ENCODE measurements at regions not wholly inside any gene's neighbourhood (a gene's known extent, or its start where the extent isn't known, plus 50 kb on each side); places are given as distances from the start of the nearest gene placed in this dataset.

DNA sequence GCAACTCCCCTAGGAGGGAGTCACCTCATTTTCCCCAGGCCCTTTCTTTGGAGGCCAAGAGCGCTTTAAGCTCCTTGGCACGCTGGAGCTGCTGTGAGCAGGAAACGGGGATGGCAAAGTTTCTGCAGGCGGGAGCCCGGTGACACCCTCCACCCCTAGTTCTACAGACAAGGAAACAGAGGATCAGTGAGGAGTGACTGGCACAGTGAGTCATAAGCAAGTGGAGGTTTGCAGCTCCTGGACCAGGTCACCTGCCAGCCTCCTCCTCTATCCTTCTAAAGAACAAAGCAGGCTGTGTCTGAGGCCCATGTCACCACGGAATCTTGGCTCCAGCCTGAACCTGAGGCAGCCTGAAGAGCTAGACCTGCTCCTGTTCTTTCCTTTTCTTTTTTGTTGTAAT lies 141.9 kb downstream of the TMEM132E start:
- Histone ChIP-seq H3K36me3 (ENCODE audit: insufficient read depth, insufficient read length, low read length) (no peaks in the 10 kb centered on the region), H3K4me1 (ENCODE audit: insufficient read depth, insufficient read length) (no peaks in the 10 kb centered on the region), H3K9me3 (ENCODE audit: insufficient read depth, low read length) (no peaks in the 10 kb centered on the region), H3K4me3 (ENCODE audit: insufficient read length, low read depth) (no peak overlapping the region), H3K9ac (ENCODE audit: insufficient read length, low read depth) (no peak overlapping the region), H3K27me3 (ENCODE audit: insufficient read depth, insufficient read length) (peaks cover 3% of the 10 kb centered on the region)
- no peak for DNase-seq (ENCODE audit: low read depth, low spot score)
- TF ChIP-seq SUZ12 (IDR thresholded peaks at IDR 0.05; ENCODE audit: extremely low read depth, insufficient read depth, insufficient read length) = no peak
- no peak for TF ChIP-seq YY1 (IDR thresholded peaks at IDR 0.05; ENCODE audit: insufficient read depth, insufficient read length)
- no peak for TF ChIP-seq ZNF274 (IDR thresholded peaks at IDR 0.05; ENCODE audit: low read depth, low read length)

DNA sequence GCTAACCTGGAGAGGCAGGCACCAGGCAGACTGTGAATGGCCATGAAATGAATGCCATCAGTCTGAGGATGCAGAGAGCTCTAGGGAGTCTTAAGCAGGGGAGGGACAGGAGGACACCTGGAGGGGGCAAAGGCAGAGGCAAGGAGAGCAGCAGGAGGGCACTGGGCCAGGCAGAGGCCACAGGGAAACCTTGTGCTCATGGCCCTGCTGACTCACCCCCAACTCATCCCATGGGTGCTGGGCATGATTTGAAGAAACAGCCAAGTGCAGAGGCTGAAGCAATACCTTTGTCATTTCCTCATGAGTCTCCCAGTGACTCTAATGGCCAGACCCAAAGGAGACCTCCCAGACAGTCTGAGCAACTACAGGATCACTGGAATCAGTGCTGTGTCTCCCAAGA lies 141.4 kb downstream of the TMEM132E start:
- H3K9ac ChIP-seq (ENCODE audit: insufficient read length, low read depth) = no peak overlapping the region
- no peaks in the 10 kb centered on the region for H3K36me3 ChIP-seq (ENCODE audit: insufficient read depth, insufficient read length, low read length)
- no peak for DNase-seq (ENCODE audit: low read depth, low spot score)
- no peaks in the 10 kb centered on the region for H3K9me3 ChIP-seq (ENCODE audit: insufficient read depth, low read length)
- H3K4me1 ChIP-seq (ENCODE audit: insufficient read depth, insufficient read length) = no peaks in the 10 kb centered on the region
- H3K27me3 ChIP-seq (ENCODE audit: insufficient read depth, insufficient read length) = peaks cover 3% of the 10 kb centered on the region
- TF ChIP-seq ZNF274 (IDR thresholded peaks at IDR 0.05; ENCODE audit: low read depth, low read length) (no peak), YY1 (IDR thresholded peaks at IDR 0.05; ENCODE audit: insufficient read depth, insufficient read length) (no peak), SUZ12 (IDR thresholded peaks at IDR 0.05; ENCODE audit: extremely low read depth, insufficient read depth, insufficient read length) (no peak)
- H3K4me3 ChIP-seq (ENCODE audit: insufficient read length, low read depth) = no peak overlapping the region

DNA sequence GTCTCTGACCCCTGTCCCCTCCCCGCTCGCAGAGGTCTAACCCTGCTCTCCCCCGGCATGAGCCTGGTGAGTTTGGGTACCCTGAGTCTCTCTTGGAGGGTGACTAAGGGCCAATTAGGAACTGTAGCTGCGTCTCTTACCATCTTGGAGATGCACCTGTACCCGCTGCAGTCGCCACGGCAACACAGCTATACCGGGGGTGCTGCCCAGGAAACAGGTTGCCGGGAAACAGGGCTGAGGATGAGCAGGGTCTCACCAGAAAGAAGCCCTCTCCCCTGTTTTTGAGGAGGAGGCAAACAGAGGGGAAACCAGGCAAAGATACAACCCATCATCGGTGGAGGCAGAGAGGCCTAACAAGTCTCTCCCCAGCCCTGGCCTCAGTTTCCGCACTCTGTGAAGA lies 140.2 kb downstream of the TMEM132E start:
- H3K9ac ChIP-seq (ENCODE audit: insufficient read length, low read depth) = no peak overlapping the region
- DNase-seq (ENCODE audit: low read depth, low spot score) = no peak

DNA sequence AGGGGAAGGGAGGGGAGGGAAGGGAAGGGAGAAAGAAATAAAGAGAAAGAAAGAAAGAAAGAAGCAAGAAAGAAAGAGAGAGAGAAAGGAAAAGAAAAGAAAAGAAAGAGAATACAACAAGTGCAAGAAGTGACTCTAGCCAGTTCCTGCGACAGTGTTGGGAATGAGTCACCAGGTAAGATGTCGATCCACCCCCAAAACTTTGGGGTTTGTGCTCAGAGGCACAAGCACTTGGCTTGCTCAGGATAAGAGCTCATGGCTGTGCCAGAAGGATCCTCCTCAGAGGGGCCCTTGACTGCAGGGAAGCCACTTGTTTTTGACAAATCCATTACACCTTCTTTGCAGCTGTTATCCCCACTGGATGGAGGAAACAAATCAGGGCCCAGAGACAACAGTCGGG lies 137.7 kb downstream of the TMEM132E start:
- H3K36me3 ChIP-seq (ENCODE audit: insufficient read depth, insufficient read length, low read length) = no peaks in the 10 kb centered on the region
- no peak for DNase-seq (ENCODE audit: low read depth, low spot score)
- H3K9me3 ChIP-seq (ENCODE audit: insufficient read depth, low read length) = no peaks in the 10 kb centered on the region
- H3K9ac ChIP-seq (ENCODE audit: insufficient read length, low read depth) = no peak overlapping the region
- H3K4me1 ChIP-seq (ENCODE audit: insufficient read depth, insufficient read length) = no peaks in the 10 kb centered on the region
- TF ChIP-seq ZNF274 (IDR thresholded peaks at IDR 0.05; ENCODE audit: low read depth, low read length) (no peak), YY1 (IDR thresholded peaks at IDR 0.05; ENCODE audit: insufficient read depth, insufficient read length) (no peak), SUZ12 (IDR thresholded peaks at IDR 0.05; ENCODE audit: extremely low read depth, insufficient read depth, insufficient read length) (no peak)
- no peak overlapping the region for H3K4me3 ChIP-seq (ENCODE audit: insufficient read length, low read depth)
- peaks cover 2% of the 10 kb centered on the region for H3K27me3 ChIP-seq (ENCODE audit: insufficient read depth, insufficient read length)

More for the DNA sequence above, 140.2 kb downstream of the TMEM132E start:
- H3K9me3 ChIP-seq (ENCODE audit: insufficient read depth, low read length) = no peaks in the 10 kb centered on the region
- no peak overlapping the region for H3K4me3 ChIP-seq (ENCODE audit: insufficient read length, low read depth)
- TF ChIP-seq ZNF274 (IDR thresholded peaks at IDR 0.05; ENCODE audit: low read depth, low read length) (no peak), SUZ12 (IDR thresholded peaks at IDR 0.05; ENCODE audit: extremely low read depth, insufficient read depth, insufficient read length) (no peak), YY1 (IDR thresholded peaks at IDR 0.05; ENCODE audit: insufficient read depth, insufficient read length) (no peak)
- peaks cover 3% of the 10 kb centered on the region for H3K27me3 ChIP-seq (ENCODE audit: insufficient read depth, insufficient read length)
- no peaks in the 10 kb centered on the region for H3K36me3 ChIP-seq (ENCODE audit: insufficient read depth, insufficient read length, low read length)
- H3K4me1 ChIP-seq (ENCODE audit: insufficient read depth, insufficient read length) = no peaks in the 10 kb centered on the region

DNA sequence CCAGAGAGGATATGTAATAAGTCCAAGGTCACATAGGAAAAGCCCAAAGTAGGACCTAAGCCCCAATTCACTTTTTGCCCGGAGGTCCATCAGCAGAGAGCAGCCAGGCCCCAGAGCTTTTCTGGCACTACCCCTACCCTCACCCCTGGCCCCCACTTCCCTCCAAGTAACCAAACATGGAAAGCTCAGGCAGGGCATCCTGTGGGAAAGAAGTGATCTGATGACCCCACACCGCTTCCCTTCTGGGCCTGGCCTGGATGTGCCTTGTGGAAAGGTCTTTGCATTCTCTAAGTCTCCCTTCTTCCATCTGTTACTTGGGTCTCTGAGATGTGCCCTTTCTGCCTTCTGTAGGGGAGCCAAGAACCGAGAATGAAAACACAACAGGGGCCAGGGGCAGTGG lies 136.9 kb downstream of the TMEM132E start:
- TF ChIP-seq YY1 (IDR thresholded peaks at IDR 0.05; ENCODE audit: insufficient read depth, insufficient read length) = no peak
- TF ChIP-seq SUZ12 (IDR thresholded peaks at IDR 0.05; ENCODE audit: extremely low read depth, insufficient read depth, insufficient read length) = no peak
- TF ChIP-seq ZNF274 (IDR thresholded peaks at IDR 0.05; ENCODE audit: low read depth, low read length) = no peak

DNA sequence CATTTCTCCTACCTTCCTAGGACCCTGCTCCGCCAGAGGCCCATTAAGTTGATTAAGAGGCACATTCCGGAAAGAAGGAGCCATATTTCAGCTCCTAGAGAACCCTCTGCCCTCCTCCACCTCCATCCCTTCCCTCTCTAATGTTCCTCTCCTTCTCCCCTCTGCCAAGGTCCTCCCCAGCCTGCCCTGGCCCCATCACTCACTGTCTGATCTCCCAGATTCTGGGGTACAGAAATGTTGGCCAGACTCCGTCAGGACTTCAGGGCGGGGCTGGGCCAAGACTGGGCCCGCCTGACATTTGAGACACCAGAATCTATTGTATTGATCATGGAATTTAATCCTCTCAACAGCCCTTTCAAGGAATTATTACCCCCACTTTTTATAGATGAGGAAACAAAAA lies 136.1 kb downstream of the TMEM132E start:
- TF ChIP-seq ZNF274 (IDR thresholded peaks at IDR 0.05; ENCODE audit: low read depth, low read length) (no peak), YY1 (IDR thresholded peaks at IDR 0.05; ENCODE audit: insufficient read depth, insufficient read length) (no peak), SUZ12 (IDR thresholded peaks at IDR 0.05; ENCODE audit: extremely low read depth, insufficient read depth, insufficient read length) (no peak)
- H3K9me3 ChIP-seq (ENCODE audit: insufficient read depth, low read length) = no peaks in the 10 kb centered on the region
- peaks cover 10% of the 10 kb centered on the region for H3K27me3 ChIP-seq (ENCODE audit: insufficient read depth, insufficient read length)
- H3K9ac ChIP-seq (ENCODE audit: insufficient read length, low read depth) = no peak overlapping the region
- no peaks in the 10 kb centered on the region for H3K4me1 ChIP-seq (ENCODE audit: insufficient read depth, insufficient read length)
- H3K36me3 ChIP-seq (ENCODE audit: insufficient read depth, insufficient read length, low read length) = no peaks in the 10 kb centered on the region
- DNase-seq (ENCODE audit: low read depth, low spot score) = no peak
- no peak overlapping the region for H3K4me3 ChIP-seq (ENCODE audit: insufficient read length, low read depth)

More for the DNA sequence above, 136.9 kb downstream of the TMEM132E start:
- H3K4me3 ChIP-seq (ENCODE audit: insufficient read length, low read depth) = no peak overlapping the region
- H3K9me3 ChIP-seq (ENCODE audit: insufficient read depth, low read length) = no peaks in the 10 kb centered on the region
- H3K27me3 ChIP-seq (ENCODE audit: insufficient read depth, insufficient read length) = peaks cover 10% of the 10 kb centered on the region
- no peak for DNase-seq (ENCODE audit: low read depth, low spot score)
- no peak overlapping the region for H3K9ac ChIP-seq (ENCODE audit: insufficient read length, low read depth)
- no peaks in the 10 kb centered on the region for H3K4me1 ChIP-seq (ENCODE audit: insufficient read depth, insufficient read length)
- H3K36me3 ChIP-seq (ENCODE audit: insufficient read depth, insufficient read length, low read length) = no peaks in the 10 kb centered on the region

DNA sequence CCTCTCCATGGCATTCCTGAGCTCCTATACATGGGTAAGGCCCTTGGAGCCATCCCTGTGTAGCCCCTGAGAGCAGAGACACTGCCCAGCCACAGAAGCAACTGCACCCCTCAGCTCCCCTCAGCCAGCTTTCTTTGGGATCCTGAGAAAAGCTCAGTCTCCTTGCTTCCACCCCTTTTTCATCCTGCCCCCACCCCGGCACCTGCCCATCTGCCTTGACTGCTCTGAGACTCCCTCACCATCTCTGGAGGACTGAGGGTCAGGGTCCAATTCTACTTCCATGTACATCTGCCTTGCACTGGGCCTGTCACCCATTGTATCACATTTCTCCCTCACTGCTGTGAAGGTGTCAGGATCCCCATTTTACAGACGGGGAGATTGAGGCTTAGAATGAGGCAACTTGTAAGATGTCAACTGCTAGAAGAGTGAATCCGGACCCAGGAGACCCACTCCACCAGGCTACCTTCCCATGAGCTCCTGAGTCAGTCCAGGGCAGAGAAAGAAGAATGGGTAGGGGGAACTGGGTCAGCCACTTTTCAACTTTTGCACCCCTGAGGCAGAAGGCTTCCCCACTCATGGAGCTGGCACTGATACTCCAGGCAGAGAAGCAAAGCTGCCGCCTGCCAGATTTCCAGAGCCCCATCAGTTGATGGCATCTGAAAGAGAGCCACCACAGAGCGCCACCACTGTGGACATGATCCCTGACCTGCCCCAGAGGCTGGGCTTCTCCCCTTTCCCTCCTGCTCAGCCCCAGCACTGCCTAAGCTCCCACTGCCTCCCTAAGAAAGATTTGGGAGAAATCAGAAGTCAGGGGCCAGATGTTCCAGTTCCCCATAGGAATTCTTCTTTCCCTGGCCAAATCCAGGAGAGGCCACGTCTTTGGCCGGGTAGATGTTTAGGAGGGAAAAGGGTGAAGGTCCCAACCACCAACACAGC lies 135.4 kb downstream of the TMEM132E start:
- H3K9ac ChIP-seq (ENCODE audit: insufficient read length, low read depth) = no peak overlapping the region
- DNase-seq (ENCODE audit: low read depth, low spot score) = no peak
- TF ChIP-seq SUZ12 (IDR thresholded peaks at IDR 0.05; ENCODE audit: extremely low read depth, insufficient read depth, insufficient read length) = no peak
- TF ChIP-seq YY1 (IDR thresholded peaks at IDR 0.05; ENCODE audit: insufficient read depth, insufficient read length) = no peak
- TF ChIP-seq ZNF274 (IDR thresholded peaks at IDR 0.05; ENCODE audit: low read depth, low read length) = no peak
- H3K27me3 ChIP-seq (ENCODE audit: insufficient read depth, insufficient read length) = peaks cover 12% of the 10 kb centered on the region
- no peak overlapping the region for H3K4me3 ChIP-seq (ENCODE audit: insufficient read length, low read depth)
- H3K4me1 ChIP-seq (ENCODE audit: insufficient read depth, insufficient read length) = no peaks in the 10 kb centered on the region
- no peaks in the 10 kb centered on the region for H3K9me3 ChIP-seq (ENCODE audit: insufficient read depth, low read length)
- H3K36me3 ChIP-seq (ENCODE audit: insufficient read depth, insufficient read length, low read length) = no peaks in the 10 kb centered on the region
